SKM-1 treated with dmso at 0.1 percent for 144 hours (cell line): ENCODE measurements at regions not wholly inside any gene's neighbourhood (a gene's known extent, or its start where the extent isn't known, plus 50 kb on each side); places are given as distances from the start of the nearest gene placed in this dataset.

Experiments
- DNase-seq: peaks from one replicate; lab custom pipeline; 2025; ENCODE audit not compliant: unreplicated experiment; lab: John Stamatoyannopoulos, UW

DNA sequence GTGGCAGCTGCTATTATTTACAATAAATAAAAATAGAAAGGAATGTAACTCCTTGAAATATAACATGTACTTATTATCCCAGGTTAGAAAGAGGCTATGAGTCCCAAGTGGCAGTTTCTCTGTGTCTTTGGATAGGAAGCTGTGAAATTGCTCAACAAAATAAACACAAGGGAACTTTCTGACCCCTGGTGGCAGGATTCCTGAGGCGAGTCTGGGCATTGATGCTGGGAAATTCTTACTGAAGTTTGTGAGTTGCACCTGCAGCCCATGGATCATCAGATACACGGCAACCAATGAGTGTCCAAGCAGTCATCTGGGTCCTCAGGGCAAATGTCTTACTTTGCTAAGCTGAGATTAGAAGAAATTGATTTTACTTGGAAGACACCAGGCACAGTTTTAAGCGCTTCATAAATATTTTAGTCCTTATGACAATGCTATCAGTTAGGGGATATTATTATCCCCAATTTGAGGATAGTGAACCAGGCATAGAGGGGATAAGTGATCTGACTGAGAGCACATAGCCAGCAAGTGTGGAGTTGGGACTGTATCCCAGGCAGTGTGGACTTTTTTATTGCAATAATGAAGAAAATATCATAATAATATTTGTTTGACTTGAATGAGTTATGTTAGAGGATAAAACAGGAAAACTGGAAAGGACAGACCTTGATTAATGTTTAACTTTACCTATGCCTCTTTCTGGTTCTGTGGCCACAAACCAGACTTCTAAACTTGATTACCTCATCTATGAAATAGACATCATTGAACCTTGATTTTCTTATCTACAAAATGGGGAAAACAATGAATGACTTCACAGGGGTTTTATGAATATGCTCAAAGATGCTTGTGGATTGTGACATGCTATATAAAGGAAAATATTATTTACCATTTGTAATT is 265.5 kb upstream of the ADAMTSL1 start:
- peak; percentile 50 for DNase-seq

DNA sequence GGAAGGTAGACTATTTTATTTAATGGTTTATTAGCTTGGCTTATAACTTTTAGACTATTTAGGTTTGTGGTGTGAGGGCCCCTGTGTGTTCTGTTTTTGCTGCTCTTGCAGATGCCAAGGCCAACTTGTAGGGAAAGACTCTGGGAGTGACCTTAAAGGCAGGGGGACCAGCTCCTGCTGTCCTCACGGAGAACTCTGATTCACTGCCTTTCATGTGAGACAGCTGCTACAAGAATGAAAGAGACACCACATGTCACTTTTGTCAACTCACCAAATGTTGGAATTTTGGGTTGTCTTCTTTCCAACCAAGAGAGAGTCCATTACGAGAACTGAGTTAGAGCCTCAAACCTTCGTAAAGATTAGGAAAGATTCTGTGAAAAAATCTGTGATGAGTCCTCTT is 258.3 kb upstream of the ADAMTSL1 start:
- DNase-seq: no peak

DNA sequence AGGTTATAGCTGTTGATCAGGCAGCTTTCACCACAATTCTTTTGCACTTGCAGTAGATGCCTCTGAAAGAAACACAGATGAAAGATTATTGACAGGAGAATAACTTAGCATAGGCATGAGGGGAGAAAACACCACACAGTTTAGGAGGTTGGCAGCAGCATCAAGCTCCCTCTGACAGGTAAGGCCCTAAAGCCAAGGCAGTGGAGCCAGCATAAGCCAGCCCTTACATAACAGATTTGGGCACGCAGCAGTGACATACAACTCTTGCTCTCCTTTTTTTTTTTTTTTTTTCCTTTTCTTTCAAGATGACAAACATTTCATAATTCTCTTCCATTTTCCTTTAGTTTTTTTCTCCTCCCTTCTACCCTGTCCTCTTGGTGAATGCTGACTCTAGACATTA is 257.6 kb upstream of the ADAMTSL1 start:
- no peak for DNase-seq

DNA sequence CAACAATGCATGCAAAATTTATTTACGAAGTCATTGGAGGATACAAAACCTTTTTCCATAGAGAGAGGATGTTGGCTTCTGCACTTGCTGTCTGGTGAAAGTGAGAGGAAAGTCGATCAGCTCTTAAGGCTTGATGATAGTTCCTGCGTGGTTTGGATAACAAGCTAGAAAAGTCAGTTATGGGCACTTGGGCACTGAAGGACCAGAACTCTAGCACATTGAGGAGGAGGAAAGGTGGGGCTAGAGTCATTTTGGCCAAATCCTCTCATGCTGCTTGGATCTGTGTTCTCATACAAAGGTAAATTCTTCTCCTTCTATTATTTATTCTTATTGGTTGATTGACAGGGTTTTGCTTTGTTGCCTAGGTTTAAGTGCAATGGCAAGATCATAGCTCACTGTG is 245.9 kb upstream of the ADAMTSL1 start:
- no peak for DNase-seq

DNA sequence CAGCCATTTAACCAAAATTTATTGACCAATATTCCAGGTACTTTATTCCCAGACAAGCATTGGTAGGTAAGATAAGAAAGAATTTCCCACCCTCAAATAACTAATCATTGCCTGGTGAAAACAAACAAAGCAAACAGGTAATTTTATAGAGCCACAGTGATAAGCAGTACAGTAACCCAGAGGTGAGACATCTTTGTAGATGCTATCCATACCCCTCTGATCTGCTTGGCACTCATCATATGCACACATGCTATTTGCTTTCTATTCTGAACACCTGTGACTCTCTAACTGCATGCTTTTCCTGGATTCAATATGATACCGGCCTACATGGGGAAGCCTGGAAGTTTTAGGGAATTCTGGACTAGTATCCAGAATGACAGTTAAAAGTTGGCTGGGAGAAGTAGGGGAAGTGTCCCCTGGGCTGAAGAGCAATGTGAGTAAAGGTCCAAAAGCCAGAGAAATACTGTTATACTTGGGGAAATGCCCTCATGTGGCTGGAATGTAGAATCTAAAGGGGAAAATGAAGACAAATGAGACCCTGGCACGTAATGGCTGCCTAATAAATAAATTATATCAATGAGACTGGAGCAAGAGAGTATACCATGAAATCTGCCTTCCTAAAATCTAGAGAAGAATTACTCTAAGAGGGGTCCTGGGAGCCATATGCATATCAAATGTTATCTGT is 243.8 kb upstream of the ADAMTSL1 start:
- DNase-seq: no peak

DNA sequence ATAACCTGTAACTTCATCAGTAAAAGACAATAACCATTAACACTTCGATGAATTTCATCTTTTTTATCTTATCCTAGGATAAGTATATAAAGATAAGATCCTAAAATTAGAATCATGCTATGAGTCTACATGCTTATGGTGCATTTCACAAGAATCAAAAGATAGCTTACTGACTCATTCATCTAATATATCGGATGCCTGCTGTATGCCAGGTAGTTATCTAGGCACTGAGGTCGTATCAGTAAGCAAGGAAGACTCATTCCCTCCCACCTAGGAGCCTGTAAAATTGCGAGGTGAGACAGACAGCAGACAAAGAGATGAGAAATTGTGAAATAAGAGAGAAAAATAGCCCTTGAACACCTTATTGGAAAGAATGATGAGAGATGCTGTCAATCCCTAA is 240.6 kb upstream of the ADAMTSL1 start:
- no peak for DNase-seq

DNA sequence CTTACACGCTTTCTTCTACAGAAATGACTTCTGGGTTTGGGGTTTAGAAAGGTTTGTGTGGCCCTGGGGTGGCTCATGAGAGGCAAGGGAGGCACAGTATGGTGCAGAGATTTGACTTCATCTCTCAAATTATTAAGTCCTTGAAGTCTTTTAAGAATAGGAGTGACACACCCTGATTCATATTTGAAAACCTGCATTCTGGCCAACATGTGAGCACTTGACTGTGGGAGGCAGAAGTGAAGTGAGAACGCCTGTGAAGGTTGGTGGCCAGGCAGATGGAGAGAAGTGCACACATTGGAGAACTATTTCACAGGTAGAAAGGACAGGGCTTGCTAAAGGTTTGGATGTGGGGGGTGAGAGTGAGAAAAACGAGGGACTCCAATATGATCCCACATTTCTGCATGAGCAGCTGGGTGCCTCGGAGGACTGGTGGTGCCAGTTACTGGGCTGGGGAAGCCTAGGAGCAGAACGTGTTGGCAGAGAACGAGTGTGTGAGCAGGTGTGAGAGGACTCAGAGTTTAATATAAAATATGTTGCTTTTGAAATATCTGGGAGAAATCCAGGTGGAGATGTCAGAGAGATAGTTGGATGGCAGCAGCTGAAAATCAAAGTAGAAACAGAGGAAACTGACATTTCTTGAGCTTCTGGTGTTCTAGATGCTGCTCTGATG is 240.0 kb upstream of the ADAMTSL1 start:
- no peak for DNase-seq

DNA sequence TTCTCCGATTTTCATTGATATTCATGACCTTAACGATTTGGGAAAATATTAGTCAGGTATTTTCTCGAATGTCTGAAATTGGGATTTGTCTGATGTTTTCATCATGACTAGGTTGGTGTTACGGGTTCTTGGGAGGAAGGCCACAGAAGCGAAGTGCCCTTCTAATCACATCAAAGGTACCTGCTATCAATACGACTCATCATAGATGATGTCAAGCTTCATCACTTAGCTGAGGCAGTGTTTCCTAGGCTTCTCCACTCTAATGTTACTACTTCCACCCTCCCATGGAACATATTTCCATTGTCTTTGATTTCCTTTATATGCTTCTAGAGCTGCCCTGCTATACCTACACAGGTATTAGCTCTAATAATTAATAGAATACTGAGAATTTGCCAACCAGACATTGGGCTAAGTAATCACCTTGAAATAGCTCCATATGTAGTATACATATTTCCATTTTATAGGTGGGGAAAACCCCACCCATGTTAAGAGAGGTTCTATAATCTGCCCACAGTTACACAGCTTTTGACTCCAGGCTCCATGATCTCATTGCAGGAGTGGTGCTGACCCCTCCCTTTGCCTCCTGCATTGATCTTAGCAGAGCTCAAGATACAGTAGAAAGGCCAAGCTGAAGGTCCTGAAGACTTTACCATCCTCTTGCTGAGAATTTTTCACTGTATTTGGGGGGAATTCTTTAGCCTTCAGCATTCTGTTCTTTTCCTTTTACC is 238.6 kb upstream of the ADAMTSL1 start:
- DNase-seq: no peak

DNA sequence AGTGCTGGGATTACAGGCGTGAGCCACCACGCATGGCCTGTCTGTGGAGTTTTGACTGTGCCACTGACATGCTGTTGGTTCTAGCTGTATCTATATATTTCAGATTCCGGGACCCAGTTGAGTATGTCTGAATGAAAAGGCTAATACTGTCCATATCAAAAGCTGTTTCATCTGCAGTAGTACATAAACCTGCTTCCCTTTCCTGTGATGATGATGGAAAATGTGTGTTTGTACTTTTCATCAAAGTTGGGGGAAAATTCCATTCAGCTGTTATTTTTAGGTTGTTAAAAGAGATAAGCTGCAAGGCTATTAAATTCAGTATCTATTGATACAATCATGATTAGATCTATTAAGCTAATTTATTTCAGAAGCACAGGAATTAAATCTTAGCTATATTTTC is 237.6 kb upstream of the ADAMTSL1 start:
- DNase-seq: no peak

DNA sequence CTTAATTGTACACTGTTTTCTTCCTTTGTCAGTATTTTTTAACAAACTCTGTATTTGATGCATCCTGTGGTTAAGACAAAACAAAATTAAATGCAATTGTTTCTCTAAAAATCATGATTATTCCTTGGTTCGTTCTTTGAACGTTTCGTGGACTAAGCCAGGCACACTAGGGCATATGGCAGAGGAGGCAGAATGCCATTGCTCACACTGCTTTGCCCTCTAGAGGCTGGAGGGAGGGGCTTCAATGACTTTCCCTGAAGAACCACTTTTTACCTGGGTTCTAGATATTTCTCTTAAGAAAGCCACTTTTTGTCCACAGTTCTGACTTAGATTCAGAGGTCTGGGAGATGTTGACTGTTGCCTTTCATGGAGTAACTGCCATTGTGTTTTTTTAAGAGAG is 236.2 kb upstream of the ADAMTSL1 start:
- no peak for DNase-seq

DNA sequence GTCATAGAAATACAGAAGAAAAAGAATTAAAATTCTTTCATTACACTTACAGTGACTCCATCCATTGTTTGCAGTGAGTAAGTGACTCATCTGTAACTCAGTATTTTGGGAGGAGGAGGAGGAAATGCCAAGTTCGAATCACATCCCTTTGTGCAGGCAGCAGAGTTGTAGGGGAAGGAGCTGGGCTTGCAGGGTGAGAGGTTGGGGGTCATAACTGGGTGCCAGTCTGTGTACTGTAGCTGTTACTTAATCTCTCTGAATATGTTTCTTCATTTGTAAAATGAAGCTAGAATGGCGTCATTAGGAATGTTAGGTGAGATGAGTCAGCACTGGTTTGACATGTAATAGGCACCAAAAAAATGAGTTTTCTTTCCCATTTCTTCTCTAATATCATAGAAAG is 235.7 kb upstream of the ADAMTSL1 start:
- DNase-seq: no peak

DNA sequence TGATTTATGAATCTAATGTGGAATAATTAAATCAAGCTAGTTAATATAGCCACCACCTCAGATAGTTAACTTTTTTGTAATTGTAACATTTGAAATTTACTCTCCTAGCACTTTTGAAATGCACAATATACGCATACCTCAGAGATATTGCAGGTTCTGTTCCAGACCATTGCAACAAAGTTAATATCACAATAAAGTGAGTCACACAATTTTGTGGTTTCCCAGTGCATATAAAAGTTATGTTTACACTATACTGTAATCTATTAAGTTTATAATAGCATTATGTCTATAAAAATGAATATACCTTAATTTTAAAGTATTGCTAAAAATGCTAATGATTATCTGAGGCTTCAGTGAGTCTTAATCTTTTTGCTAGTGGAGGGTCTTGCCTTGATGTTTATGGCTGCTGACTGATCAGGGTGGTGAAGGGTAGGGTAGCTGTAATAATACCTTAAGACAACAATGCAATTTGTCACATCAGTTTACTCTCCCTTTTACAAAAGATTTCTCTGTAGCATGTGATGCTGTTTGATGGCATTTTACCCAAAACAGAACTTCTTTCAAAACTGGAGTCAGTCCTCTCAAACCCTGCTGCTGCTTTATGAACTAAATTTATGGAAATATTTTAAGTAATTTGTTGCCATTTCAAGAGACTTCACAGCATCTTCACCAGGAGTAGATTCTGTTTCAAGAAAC is 235.1 kb upstream of the ADAMTSL1 start:
- no peak for DNase-seq

DNA sequence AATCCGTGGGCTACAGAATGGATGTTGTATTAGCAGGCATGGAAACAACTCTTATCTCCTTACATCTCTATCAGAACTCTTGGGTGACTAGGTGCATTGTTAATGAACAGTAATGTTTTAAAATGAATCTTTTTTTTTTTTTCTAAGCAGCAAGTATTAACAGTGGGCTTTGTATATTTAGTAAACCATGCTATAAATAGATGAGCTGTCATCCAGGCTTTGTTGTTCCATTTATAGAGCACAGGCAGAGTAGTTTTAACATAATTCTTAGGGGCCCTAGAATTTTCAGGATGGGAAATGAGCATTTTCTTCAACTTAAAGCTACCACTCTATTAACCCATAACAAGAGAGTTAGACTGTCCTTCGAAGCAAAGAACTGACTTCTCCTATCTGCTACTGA is 233.7 kb upstream of the ADAMTSL1 start:
- no peak for DNase-seq

DNA sequence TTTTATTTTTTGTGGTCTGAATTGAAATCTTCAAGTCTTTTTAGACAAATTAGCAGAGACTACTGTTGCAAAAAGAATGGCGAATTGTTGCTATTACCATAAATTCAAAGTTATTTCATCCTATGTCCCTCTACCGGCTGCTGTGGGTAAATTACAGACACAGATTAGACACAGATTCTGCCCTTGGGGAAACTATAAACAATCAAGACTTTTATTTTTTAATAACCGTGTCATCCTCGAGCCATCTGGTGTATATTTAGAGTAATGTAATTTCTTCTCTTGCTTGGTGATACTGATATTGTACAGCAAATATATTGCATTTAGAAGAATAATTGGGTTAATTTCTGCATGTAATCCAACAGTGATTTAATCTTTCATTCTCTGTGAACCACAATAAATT is 228.0 kb upstream of the ADAMTSL1 start:
- no peak for DNase-seq

DNA sequence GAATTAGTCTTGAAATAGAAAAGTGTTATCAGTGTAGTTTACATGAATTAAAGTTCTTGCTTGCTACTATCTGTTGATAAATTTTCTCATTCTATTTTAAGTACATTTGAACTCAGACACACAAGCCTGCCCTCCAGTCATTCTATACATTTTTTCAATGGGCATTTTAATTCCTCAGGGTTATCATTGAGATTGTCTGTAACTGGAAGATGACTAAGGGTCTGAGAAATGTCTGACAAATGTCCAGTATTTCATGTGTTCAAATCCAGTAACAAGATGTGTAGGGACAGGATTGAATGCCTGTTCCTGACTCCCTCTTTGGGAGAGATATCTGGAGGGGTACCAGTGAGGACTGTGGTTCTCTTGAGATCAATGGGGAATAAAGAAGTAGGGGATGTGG is 223.9 kb upstream of the ADAMTSL1 start:
- no peak for DNase-seq

DNA sequence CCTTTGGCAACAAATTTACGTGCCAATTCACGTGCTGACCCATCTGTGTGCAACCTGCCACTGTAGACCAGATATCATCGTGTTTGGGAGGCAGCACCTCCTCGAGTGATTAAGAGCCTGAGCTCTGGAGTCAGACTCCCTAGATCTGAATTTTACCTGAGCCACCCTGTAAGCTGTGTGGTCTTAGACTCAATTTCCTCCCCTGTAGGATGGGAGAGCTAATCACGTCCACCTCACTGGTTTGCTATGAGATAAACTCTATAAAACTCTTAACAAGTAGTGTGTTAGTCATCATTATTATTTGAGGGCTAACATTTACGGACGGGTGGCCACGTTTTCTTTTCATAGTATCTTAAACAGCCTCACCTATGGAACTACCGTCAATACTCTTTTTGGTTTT is 220.0 kb upstream of the ADAMTSL1 start:
- DNase-seq: no peak

DNA sequence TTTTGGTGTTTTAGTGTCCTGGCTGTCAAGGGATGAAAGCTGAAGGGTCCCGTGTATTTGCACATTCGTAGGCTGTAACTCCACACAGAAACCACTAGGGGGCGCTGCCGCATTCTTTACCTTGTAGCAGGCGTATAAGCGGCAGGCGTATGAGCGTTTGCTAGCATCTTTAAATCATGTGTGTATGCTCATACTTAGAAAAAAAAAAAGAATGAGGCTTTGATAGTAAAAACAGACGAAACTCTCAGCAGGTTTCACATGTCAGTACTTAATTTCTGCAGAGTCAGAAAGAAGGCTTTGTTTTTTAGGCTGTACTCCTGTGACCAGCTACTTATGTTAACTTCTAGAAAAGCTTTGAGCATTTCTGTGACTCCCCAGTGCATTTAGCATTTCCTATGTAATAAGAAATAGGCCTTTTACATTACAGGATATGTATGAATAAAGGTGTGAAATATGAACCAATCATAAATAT is 218.8 kb upstream of the ADAMTSL1 start:
- peak; percentile 59 for DNase-seq

DNA sequence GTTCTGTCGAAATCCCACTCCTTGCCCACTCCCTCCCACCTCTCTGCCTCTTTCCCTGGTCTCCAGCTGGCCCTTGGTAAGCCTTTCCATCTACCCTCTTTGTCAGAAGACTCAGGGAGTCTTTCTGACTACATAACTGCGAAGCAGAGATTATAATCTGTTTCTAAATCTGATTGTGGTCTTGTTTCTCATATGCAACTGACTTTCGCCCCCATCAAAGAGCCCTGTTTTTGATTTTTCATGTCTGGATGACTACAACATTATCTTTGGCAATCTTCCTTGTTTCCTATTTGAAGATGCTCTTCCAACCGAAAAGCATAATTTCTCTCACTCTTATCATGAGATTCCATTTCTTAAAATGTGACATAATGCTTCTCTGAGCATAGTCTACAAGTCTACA is 218.2 kb upstream of the ADAMTSL1 start:
- DNase-seq: no peak

DNA sequence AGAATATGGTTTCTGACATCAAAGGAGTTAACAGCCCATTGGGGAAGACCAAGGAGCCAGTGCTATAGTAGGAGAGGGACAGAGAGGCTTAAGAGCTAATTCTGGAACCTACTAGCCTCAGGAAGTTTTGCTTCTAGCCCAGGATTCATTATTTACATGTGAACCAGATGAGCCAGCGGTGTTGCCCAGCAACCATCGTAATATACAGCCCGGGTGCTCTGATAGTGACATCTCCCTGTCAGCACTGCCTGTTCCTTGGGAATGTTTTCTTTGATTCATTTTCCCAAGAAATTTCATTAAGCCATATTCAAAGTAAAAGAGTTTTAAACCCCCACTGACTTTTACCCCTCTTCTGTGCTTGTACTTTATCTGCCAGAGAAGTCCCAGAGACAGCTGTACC is 217.4 kb upstream of the ADAMTSL1 start:
- DNase-seq: no peak

DNA sequence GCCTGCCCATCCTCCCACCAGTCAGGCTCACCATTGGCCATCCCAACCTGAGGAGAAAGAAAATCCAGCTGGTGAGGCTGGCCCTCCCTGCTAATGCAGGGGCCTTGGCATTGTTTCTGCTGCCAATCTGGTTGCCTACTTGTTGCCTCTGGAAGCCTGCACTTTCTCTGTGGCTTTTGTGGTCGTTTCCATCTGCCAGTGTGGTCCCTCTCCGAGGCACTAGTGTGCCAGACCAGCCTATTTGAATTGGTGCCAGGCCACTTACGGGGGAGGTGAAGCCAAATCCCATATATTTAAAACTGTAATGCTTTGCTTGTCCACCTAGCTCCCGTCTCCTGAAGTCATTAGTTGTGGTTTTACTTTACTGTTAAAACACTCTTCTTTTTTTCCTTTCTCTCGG is 213.4 kb upstream of the ADAMTSL1 start:
- no peak for DNase-seq

DNA sequence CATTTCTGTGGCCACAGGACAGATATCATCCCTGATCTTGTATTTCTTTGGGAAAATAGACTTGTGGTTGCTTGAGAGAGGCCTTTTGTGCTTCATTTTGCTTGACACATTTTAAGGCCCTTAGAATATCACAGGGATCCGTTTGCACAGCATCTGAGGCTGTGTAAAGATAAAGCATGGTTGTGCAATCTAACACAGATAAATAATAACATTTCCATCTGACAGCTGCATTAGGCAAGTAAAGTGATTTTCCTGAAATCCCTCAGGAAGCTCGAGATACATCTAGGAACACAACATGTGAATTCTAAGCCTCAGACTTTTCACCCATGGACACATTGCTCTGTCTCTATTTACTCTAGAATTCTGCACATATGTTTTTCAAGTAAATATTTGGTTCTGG is 212.8 kb upstream of the ADAMTSL1 start:
- DNase-seq: no peak
